GM20000 (cell line): ENCODE measurements at regions not wholly inside any gene's neighbourhood (a gene's known extent, or its start where the extent isn't known, plus 50 kb on each side); places are given as distances from the start of the nearest gene placed in this dataset.

ENCODE experiments used
- DNase-seq: peaks from one replicate; pipeline ENCODE4 v3.0.0; 2012; ENCODE audit warnings: low spot score
- TF ChIP-seq, protein P1 (sequence below): IDR thresholded peaks from 2 replicates; pipeline ENCODE4 v1.5.1; 2012; ENCODE audit warnings: mild to moderate bottlenecking, control low read depth; ENCODE audit errors: extremely low read depth, missing control alignments

- TF ChIP-seq, protein P1, sequence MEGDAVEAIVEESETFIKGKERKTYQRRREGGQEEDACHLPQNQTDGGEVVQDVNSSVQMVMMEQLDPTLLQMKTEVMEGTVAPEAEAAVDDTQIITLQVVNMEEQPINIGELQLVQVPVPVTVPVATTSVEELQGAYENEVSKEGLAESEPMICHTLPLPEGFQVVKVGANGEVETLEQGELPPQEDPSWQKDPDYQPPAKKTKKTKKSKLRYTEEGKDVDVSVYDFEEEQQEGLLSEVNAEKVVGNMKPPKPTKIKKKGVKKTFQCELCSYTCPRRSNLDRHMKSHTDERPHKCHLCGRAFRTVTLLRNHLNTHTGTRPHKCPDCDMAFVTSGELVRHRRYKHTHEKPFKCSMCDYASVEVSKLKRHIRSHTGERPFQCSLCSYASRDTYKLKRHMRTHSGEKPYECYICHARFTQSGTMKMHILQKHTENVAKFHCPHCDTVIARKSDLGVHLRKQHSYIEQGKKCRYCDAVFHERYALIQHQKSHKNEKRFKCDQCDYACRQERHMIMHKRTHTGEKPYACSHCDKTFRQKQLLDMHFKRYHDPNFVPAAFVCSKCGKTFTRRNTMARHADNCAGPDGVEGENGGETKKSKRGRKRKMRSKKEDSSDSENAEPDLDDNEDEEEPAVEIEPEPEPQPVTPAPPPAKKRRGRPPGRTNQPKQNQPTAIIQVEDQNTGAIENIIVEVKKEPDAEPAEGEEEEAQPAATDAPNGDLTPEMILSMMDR, result no peak
- no peak for DNase-seq
Measured at GRCh38 chr5:15170173-15170572, 298.6 kb upstream of the ANKH start.

DNA sequence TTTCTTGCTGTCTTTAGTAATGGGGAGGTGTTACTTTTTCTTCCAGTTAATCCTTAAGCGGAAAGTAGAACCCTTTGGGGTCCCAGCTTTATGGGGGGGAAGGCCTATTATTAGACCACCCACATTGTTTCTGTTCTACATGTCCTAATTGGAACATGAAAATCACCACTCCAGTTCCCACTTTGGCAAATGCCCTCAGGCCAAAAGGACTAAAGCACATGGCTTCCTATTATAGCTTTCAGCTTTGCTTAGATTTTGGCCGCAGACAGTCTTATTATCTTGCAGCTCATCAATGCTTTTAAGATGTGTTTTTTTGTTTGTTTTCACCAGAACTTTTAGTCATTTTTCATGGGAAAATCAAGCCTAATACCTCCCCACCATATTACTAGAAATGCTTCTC lies 296.8 kb upstream of the ANKH start:
- TF ChIP-seq, protein P1, result no peak
- no peak for DNase-seq

GRCh38 chr5:15160091-15160490 lies 288.5 kb upstream of the ANKH start:
- TF ChIP-seq, protein P1, result no peak
- DNase-seq, result no peak

DNA sequence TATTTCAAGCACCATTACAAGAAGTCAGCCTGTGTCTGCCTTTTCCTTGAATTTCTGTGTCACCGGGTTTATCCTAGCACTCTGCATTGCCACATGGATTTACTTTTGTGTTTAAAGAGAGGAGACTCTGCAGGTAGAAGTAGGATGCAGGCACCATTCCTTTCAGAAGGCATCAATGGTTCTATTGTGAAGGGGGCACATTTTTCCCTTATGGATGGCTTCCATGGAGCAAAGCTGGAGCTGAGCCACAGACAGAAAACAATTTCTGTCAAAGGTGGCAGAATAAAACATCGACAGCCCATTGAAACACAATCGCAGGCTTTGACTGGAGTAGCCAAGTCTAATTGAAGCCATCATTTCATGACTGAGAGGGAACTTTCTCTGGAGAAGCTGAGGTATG lies 288.0 kb upstream of the ANKH start:
- TF ChIP-seq, protein P1, result no peak
- DNase-seq, result no peak

DNA sequence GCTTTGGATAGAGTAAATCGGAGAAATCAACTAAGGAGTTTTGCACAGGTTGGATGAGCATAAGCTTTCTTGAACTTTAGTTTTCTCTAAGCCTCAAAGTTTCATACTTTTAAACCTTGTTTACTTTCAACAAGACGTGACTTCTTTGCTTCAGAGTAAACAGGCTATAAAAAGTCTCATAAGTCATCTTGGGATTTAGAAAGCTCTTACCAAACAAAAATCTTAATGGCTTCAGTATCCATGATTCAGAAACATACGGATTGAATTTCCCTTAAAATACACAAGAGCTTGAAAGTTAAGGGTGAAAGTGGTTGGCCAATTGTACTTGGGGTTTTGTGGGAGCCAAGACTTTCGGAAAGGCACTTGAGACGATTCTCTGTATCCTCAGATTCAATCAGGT lies 270.9 kb upstream of the ANKH start:
- TF ChIP-seq, protein P1, result no peak
- DNase-seq, result no peak

- no peak for DNase-seq
- TF ChIP-seq, protein P1, result no peak
Measured at GRCh38 chr5:15137414-15137813, 265.8 kb upstream of the ANKH start.

- DNase-seq, result no peak
Measured at GRCh38 chr5:15135661-15136060, 264.1 kb upstream of the ANKH start.

More at GRCh38 chr5:15135661-15136060, 264.1 kb upstream of the ANKH start:
- TF ChIP-seq, protein P1, result no peak
